MM.1S (cell line): ENCODE measurements at regions not wholly inside any gene's neighbourhood (a gene's known extent, or its start where the extent isn't known, plus 50 kb on each side); places are given as distances from the start of the nearest gene placed in this dataset.

Experiments
- EZH2 ChIP-seq: fragments of 300-600 bp; sonication (generic); optimal IDR thresholded peaks from 2 replicates; pipeline ENCODE3; 2017; ENCODE audit warnings: low read depth, mild to moderate bottlenecking, antibody characterized with exemption, low read length, mixed read lengths
- EZH2phosphoT487 ChIP-seq: fragments of 300-600 bp; sonication (generic); IDR thresholded peaks from 2 replicates; pipeline ENCODE4 v1.6.1; 2018; ENCODE audit warnings: antibody characterized with exemption, low read length
- TF ChIP-seq, protein P1 (sequence below): fragments of 300-600 bp; sonication (generic); IDR thresholded peaks from 2 replicates; pipeline ENCODE4 v1.5.1; 2016; ENCODE audit warnings: antibody characterized with exemption, low read length, mixed read lengths

DNA sequence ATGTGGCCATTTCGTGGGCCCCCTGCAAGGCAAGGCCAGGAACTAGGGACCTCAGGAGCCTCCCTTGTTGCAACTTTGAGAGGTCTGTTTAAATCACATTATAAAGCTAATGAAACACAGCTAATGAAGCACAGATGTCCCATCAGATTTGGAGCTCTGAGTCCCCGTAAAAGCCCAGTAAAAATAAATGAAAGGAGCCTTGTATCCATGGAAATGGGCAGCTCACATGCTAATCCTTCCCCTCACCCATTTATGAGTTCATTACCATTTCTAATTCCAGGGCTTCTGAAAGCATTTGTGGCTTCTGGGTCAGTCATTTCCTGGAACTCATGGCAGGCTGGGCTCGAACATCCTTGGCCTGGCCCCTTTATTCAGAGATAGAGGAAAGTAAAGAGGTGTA is 274.8 kb downstream of the SS18 start:
- TF ChIP-seq, protein P1, sequence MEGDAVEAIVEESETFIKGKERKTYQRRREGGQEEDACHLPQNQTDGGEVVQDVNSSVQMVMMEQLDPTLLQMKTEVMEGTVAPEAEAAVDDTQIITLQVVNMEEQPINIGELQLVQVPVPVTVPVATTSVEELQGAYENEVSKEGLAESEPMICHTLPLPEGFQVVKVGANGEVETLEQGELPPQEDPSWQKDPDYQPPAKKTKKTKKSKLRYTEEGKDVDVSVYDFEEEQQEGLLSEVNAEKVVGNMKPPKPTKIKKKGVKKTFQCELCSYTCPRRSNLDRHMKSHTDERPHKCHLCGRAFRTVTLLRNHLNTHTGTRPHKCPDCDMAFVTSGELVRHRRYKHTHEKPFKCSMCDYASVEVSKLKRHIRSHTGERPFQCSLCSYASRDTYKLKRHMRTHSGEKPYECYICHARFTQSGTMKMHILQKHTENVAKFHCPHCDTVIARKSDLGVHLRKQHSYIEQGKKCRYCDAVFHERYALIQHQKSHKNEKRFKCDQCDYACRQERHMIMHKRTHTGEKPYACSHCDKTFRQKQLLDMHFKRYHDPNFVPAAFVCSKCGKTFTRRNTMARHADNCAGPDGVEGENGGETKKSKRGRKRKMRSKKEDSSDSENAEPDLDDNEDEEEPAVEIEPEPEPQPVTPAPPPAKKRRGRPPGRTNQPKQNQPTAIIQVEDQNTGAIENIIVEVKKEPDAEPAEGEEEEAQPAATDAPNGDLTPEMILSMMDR = no peak
- TF ChIP-seq EZH2 (no peak), EZH2phosphoT487 (no peak)
